NCI-H187 (cell line): ENCODE measurements at regions not wholly inside any gene's neighbourhood (a gene's known extent, or its start where the extent isn't known, plus 50 kb on each side); places are given as distances from the start of the nearest gene placed in this dataset.
"Not testable (repeated sequence)": the region's sequence is repeated elsewhere in the genome, so short reads cannot be mapped to it uniquely, and the experiment has no call there.

Source experiments
- DNase-seq, 2 experiments: peaks; one replicate each; lab custom pipeline; 2025; lab: John Stamatoyannopoulos, UW

DNA sequence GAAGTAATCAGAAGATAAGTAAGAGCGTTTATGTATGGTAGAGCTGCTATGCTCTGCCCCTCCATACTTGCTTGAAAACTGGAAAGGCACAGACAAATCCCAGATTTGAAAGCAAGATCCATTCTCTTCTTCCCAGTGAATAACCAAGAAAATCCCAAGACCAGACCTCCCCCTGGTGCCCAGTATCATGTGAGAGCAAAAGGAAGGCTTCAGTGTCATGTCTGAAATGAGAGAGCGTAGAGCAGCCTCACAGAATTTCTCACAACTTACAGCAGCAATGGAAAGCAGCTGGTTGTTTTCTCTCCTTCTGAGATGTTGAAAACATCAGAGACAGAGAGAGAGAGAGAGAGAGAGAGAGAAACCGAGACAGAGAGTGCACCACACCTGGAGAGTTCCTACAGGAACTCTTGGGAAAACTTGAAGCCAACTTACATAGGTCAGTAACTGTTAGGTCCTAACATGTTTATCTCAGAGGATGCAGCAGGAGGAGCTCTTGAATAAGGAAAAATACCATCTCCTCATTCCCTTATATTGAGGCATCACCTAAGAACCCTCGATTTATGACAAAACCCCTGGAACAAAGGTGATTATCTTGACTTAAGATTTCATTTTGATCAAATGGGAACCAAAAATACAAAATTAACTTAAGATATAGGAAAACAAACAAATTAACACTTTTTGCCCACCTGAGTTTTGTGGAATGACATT lies 273.3 kb downstream of the NSUN3 start:
- no peak for DNase-seq

DNA sequence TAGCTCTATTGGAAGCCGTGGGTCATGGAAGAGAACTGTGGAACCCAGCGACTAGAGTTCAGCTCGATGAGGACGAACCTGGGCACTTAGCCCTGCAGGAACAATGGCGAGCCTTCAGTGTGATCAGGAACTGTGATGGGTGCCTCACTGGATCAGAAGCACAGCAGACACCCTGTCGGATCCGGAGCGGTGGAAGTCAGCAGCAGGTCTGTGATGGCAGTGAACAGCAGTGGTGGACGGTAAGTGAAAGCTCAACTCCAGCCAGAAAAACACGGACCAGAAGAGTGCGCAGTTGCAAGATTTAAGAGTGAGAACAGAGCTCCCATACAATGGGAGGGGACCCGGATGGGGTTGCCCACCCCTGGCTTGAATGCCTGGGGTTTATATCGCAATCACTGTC lies 282.2 kb downstream of the NSUN3 start:
- DNase-seq = no peak

DNA sequence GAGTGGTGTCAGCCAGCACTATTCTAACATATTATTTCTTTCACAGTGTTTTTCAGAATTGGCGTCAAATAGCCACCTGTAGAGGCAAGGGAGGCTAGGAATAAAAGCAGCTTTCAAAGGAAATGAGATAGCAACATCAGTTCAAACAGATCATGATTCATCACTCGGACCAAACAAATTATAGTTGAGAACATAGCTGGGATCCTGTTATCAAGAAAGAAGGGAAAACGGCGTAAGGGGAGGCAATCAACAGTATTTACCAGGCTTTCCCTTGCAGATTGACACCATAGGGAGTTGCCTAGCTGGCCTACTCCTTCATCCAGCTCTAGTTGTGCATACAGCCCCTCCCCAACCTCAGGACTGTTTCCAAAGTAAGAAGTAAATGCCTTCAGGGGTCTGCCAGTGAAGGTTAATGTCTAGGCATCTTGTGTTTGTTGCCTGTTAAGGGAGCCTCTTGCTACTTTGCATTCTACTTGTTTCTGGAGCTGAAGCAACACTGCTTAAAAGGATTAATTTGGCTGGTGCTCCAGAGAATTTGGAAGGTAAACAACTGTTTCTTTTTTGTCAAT lies 286.5 kb downstream of the NSUN3 start:
- no peak for DNase-seq

GRCh38 chr3:94356581-94356980 lies 293.7 kb downstream of the NSUN3 start:
- DNase-seq = no peak

DNA sequence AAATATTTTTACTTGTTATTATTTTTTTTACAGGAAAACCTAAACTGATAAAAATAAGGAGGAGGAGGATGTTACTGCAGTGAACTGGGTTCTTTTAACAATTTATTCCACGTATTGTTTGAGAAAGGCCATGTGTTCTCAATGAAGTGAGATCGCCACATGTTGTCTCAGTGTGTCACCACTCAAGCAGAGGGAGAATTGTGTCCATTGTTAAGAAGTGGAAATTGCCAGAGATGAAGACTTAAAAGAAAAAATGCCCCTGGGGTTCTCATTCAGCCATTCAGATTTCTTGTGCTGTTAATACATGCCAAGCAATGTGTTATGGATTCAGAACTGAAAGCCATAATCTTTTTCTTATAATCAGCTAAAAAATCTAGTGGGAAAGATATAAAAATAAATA lies 297.1 kb downstream of the NSUN3 start:
- DNase-seq = no peak

GRCh38 chr3:94360987-94361386 lies 298.1 kb downstream of the NSUN3 start:
- DNase-seq = no peak

DNA sequence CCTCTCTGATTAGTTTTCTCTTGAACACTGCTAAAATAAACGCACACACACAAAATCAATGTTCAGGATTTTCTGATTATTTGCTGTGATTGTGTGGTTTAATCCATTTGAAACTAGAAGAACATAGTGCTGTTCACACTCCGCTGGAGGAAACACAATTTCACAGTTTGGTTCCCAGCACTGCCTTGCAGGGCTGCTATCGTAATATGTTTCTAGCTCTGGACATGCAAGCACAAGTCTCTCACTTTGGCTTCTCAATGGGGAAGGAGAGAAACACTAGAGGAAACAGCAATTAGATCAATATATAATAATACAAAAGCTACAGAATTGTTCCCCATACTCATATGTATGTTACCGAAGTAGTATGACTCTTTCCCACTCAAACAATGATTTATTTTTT lies 299.5 kb downstream of the NSUN3 start:
- DNase-seq = no peak

DNA sequence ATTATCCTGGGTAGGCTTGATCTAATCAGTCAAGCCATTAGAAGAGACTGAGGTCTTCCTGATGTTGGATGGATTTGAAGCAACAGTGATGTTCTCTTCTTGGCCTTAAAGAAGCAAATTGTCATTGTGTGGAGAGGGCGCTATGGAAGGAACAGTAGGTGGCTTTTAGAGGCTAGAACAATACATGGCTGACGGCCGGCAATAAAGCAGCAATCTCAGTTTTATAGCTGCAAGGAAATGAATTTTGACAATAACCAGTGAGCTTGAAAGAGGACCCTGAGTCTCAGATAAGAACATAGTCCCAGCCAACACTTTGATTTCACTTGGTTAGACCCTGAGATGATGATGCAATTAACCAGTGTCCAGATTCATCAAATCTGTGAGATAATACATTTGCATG lies 302.1 kb downstream of the NSUN3 start:
- DNase-seq = no peak

- DNase-seq = no peak
Observed at GRCh38 chr3:94372026-94372425, 309.2 kb downstream of the NSUN3 start.

GRCh38 chr3:94373456-94373855 lies 310.6 kb downstream of the NSUN3 start:
- DNase-seq = no peak

GRCh38 chr3:94374439-94375161 lies 311.7 kb downstream of the NSUN3 start:
- no peak for DNase-seq

GRCh38 chr3:94377123-94377696 lies 314.3 kb downstream of the NSUN3 start:
- not testable (repeated sequence) for DNase-seq

- not testable (repeated sequence) for DNase-seq
Observed at GRCh38 chr3:94377863-94378262, 315.0 kb downstream of the NSUN3 start.

GRCh38 chr3:94378322-94378721 lies 315.5 kb downstream of the NSUN3 start:
- no peak for DNase-seq

DNA sequence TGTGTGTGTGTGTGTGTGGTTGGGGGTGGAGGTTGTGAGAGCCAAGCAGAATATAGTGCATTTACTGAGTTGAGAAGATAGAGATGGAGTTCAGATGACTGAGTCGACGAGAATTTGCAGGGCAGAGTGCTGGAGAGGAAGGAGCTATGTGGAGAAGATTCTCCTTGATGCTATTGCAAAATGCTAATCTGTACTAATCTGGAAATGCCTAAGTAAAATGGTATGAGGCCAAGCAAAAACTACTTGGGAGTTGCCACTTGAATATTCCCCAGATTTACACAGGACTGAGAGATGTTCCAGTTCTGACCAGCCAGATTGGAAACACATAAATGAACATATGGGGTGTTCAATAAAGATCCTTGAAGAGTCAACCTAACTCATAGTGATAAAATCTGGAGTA lies 316.4 kb downstream of the NSUN3 start:
- no peak for DNase-seq

DNA sequence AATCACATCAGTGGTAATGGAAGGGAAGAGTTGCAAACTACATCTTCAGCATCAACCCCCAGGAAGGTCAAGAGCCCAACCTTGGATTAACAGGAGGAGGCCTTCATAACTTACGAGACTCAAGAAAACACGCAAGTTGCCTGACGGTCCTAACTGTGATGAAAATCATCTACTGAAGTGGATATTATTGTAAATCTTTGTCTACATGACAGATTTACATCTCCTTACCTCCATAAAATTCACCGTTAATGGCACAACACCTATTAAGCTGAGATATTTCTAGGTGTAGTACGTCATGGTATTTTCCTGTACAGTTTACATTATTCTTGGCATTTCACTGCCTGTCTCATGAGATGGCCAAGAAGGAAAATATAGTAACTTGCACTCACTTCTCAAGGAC lies 332.0 kb downstream of the NSUN3 start:
- DNase-seq = no peak

DNA sequence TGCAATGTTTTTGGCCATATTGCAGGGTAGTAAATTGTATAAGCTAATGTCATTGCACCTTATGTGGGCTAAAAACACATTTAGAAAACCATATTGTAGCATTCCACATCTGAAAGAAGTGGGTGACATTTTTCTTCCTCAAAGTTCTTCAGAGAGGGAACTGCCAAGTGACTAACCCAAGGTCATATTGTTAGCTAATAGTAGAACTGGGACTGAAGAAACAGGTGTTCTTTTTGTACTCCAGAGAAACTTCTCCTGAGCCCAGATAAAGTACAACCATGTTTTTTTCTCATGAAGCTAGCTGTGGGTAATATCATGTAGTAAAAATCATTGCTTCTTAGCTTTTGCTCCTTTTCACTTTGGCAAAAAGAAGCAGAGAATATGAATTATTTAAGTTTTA lies 333.0 kb downstream of the NSUN3 start:
- no peak for DNase-seq

GRCh38 chr3:94398036-94398435 lies 335.2 kb downstream of the NSUN3 start:
- DNase-seq = no peak

DNA sequence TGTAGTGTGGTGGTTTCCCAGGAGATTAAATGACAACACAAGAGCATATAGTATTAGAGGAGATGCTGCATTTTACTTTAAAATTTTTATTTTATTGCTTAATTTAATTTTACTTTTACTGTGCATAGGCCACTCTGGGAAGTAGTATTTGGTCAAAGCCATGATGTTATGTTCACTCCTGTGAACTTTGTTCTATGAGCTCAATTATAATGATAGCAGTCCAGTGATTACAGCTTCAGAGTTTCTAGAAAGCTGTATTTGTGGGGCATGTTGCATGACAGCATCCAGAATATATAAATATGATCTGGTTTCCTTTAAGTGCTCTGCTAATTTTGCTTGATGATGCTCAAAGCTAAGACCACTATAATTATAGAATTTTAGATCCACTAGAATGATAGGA lies 338.6 kb downstream of the NSUN3 start:
- no peak for DNase-seq

DNA sequence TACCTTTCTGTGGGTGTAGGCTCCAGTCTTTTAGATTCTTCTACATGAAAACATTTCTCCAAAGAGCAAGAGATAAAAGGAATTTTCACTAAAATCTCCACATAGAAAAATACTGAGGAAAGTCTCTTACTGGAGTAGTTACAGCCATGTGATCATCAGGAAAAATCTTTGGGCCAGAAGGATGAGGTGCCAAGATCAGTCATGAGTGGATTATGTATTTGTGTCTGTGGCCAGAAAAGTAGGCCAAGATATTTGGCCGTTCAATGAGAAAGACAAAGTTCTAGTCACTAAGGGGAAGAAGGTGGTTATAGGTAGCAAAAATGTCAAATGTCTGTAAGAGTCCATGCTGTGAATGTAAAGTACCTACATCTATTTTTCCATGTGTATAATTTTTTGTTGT lies 339.3 kb downstream of the NSUN3 start:
- DNase-seq = no peak

- DNase-seq = no peak
Observed at GRCh38 chr3:94405258-94406035, 342.6 kb downstream of the NSUN3 start.

DNA sequence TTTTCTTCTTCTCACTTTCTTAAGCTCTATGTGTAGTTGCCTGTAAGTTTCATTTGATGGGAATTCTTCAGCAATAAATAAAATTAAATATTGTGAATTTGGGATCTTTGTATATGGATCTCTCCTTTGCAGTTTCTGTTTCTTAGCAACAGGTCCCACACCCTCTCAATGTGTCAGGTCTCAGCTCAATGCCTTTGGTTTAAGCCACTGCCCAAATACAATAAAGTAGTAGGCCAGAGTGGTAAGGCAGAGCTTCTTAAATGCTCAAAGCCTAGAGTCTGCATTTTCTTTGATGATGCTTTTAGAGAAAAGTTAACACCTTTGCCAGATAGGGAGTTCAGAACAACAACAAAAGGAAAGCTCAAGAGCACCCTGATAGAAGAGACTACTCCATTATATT lies 343.7 kb downstream of the NSUN3 start:
- DNase-seq = no peak
